ENCODE measurements at regions not wholly inside any gene's neighbourhood (a gene's known extent, or its start where the extent isn't known, plus 50 kb on each side); places are given as distances from the start of the nearest gene placed in this dataset.

DNA sequence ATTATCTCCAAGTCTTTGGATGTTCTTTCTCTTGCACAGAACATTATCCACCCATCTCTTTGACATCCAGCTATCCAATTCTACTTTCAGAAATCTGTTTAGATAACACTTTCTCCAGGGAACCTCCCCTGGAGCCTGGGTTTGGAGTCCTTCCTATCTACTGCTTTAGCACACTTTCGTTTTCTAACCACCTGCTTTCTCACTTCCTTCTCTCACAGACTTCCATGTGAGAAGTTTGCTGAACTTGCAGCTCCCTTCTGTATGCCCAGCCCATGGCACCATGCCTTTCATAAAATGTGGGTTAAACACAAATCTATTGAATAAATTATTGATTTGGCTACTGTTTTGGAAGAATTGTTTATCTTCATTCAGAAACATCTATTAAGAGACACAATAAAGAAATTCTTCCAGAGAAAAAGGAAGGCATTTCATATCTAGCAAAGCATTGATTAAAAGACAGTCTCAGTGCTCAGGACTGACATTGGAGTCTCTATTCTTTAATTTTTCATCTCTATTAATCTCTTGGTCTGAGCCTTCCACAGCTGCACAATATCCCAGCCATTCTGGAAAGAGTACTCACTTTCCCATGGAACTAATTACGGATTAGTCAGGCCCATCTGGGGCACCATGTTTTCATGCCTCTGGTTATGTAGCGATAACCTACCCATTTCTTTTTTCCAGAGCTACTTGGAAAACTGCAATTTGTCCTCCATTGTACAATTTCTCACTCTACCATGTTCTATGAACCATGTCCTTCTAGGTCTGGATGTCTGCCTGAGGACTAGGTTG, 1077.3 kb downstream of the SORCS3 start:
- Histone ChIP-seq H3K27me3 (no peaks in the 10 kb centered on the region), H3K4me1 (no peaks in the 10 kb centered on the region), H3K9me3 (no peaks in the 10 kb centered on the region), H3K4me3 (no peak overlapping the region), H3K27ac (no peak overlapping the region), H3K36me3 (no peaks in the 10 kb centered on the region)
- DNase-seq = no peak
- TF ChIP-seq, protein P1, sequence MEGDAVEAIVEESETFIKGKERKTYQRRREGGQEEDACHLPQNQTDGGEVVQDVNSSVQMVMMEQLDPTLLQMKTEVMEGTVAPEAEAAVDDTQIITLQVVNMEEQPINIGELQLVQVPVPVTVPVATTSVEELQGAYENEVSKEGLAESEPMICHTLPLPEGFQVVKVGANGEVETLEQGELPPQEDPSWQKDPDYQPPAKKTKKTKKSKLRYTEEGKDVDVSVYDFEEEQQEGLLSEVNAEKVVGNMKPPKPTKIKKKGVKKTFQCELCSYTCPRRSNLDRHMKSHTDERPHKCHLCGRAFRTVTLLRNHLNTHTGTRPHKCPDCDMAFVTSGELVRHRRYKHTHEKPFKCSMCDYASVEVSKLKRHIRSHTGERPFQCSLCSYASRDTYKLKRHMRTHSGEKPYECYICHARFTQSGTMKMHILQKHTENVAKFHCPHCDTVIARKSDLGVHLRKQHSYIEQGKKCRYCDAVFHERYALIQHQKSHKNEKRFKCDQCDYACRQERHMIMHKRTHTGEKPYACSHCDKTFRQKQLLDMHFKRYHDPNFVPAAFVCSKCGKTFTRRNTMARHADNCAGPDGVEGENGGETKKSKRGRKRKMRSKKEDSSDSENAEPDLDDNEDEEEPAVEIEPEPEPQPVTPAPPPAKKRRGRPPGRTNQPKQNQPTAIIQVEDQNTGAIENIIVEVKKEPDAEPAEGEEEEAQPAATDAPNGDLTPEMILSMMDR (IDR thresholded peaks at IDR 0.05) = no peak
- no peak for TF ChIP-seq POLR2A (IDR thresholded peaks at IDR 0.05)
- intact Hi-C loops (cut with DNase I; ENCODE audit: low total_unique reads) = no loop called here

DNA sequence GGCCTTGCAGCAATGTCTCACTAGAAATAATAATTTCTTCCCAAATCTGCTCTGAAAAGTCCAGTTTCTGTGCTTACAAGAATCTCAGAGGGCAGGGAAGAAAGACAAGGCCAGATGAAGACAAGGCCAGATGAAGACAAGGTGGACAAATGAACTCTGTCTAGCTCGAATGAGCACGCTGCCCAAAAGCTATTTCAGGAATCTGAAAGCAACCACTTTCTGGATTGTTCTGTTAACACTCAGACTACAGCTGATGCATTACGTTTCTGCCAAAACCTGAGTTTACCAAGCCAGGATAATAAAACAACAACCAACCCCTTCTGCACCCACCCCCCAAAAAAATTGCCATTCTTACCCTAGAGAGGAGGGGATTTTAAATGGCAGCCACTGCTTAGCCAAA, 1073.6 kb downstream of the SORCS3 start:
- H3K4me3 ChIP-seq = no peak overlapping the region
- no peaks in the 10 kb centered on the region for H3K27me3 ChIP-seq
- H3K27ac ChIP-seq = no peak overlapping the region
- intact Hi-C loops (cut with DNase I; ENCODE audit: low total_unique reads) = no loop called here
- DNase-seq = no peak
- H3K36me3 ChIP-seq = no peaks in the 10 kb centered on the region
- H3K9me3 ChIP-seq = no peaks in the 10 kb centered on the region
- no peak for TF ChIP-seq POLR2A (IDR thresholded peaks at IDR 0.05)
- TF ChIP-seq, protein P1 (IDR thresholded peaks at IDR 0.05) = no peak
- no peaks in the 10 kb centered on the region for H3K4me1 ChIP-seq

DNA sequence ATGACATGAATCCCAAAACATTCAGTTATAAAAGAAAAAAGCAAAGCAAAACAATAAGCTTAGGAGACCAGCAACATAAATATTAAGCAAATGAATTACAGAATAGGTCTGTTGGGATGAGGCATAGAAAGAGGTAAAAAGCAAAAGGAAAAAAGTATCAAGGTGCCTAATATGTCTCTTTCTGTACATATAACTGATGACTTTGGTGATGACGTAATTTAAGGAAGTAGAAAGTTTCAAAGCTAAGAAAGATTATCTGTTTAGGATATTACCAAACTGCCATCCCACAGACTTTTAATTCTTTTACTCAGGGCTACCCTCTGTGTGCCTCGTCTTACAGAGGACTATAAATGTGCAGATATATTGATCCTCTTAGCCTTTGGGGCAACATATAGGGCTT, 1066.5 kb downstream of the SORCS3 start:
- TF ChIP-seq POLR2A (IDR thresholded peaks at IDR 0.05) = no peak
- TF ChIP-seq, protein P1 (IDR thresholded peaks at IDR 0.05) = no peak
- Histone ChIP-seq H3K9me3 (no peaks in the 10 kb centered on the region), H3K27me3 (no peaks in the 10 kb centered on the region), H3K27ac (no peak overlapping the region), H3K4me3 (no peak overlapping the region), H3K4me1 (no peaks in the 10 kb centered on the region), H3K36me3 (no peaks in the 10 kb centered on the region)
- DNase-seq = no peak
- intact Hi-C loops (cut with DNase I; ENCODE audit: low total_unique reads) = no loop called here

DNA sequence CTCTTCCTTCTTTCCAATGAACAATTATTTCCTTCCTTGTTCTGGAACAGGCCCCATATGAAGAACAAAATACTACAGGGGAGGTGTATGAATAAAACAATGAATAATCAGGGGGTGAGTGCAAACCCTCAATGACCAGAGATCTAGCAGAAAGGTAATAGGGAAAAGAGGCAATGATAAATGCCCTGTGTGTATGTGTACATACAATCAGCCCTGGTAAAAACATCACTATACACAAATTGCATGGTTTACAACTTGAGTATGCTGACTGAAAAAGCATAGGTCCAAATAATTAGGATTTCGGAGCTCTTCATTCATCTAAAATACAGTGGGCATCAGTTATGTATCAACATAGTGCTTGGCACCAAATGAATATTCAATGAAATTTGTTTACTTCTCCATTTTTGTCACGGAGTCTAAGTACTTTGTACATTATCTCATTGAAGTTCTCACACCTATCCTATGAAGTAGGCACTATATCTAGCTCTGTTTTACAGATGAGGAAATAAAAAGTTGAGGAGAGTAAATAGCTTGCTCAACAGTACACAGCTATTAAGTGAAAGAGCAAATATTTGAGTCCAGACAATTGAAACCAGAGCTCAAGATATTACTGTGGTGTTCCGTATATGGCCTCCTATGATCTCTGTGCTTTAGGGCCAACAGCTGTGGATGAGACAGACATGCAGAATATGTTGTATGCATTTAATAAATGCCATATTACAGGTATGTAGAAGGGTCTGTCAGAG, 1065.4 kb downstream of the SORCS3 start:
- H3K4me1 ChIP-seq = no peaks in the 10 kb centered on the region
- H3K27ac ChIP-seq = no peak overlapping the region
- no peaks in the 10 kb centered on the region for H3K36me3 ChIP-seq
- TF ChIP-seq, protein P1 (IDR thresholded peaks at IDR 0.05) = no peak
- no peak for TF ChIP-seq POLR2A (IDR thresholded peaks at IDR 0.05)
- H3K9me3 ChIP-seq = no peaks in the 10 kb centered on the region
- no peak for DNase-seq
- H3K27me3 ChIP-seq = no peaks in the 10 kb centered on the region
- no peak overlapping the region for H3K4me3 ChIP-seq
- intact Hi-C loops (cut with DNase I; ENCODE audit: low total_unique reads) = no loop called here

DNA sequence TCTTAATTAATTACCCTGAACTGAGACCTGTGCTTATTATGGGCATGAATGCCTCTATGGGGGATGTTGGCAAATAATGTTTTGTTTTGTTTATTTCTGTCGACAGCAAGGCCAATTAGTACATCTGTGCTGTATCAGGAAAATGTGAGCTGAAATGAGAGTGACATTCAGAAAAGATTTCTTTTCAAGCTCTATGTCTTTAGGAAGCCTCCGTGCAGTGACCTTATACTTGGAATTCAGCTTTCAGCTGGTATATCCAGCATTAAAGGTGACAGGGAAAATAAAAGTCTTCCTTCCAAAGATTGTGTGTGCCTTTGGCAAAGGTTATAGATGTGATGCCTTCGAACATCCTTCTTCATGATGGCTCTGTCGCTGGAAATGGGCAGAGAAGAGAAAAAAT, 1061.1 kb downstream of the SORCS3 start:
- no peaks in the 10 kb centered on the region for H3K36me3 ChIP-seq
- DNase-seq = no peak
- H3K4me1 ChIP-seq = no peaks in the 10 kb centered on the region
- H3K27ac ChIP-seq = no peak overlapping the region
- TF ChIP-seq POLR2A (IDR thresholded peaks at IDR 0.05) = no peak
- TF ChIP-seq, protein P1 (IDR thresholded peaks at IDR 0.05) = no peak
- no peaks in the 10 kb centered on the region for H3K27me3 ChIP-seq
- intact Hi-C loops (cut with DNase I; ENCODE audit: low total_unique reads) = no loop called here
- H3K4me3 ChIP-seq = no peak overlapping the region
- H3K9me3 ChIP-seq = no peaks in the 10 kb centered on the region

Measured in uterus (tissue), 3 donors.